GM12878 (cell line): ENCODE measurements at regions not wholly inside any gene's neighbourhood (a gene's known extent, or its start where the extent isn't known, plus 50 kb on each side); places are given as distances from the start of the nearest gene placed in this dataset.

ENCODE experiments used
- ATAC-seq: fragments of 200-7000 bp; cut with Tn5 transposase; 3 replicates; pipeline ENCODE4 v1.9.1; 2020; ENCODE audit warnings: mild to moderate bottlenecking, moderate library complexity
- BruUV-seq: library from RNA; stranded (reverse); fragments of 400-500 nt; replicated peaks from 2 replicates; lab custom pipeline; 2021; lab: Mats Ljungman, UMichigan
- CTCF ChIA-PET: fragments of 300-600 bp; sonication (Branson Sonifier 250); formaldehyde crosslinking; extraction: SDS; loops from one replicate; lab custom pipeline; 2021; ENCODE audit warnings: inconsistent platforms; lab: Yijun Ruan, JAX
- POLR2A ChIA-PET: fragments of 350-600 bp; formaldehyde crosslinking; extraction: SDS; loops from one replicate; lab custom pipeline; 2021; ENCODE audit warnings: inconsistent platforms; lab: Charles Lee
- RAD21 ChIA-PET: fragments of 300-600 bp; sonication (Branson Sonifier 250); formaldehyde crosslinking; loops from one replicate; lab custom pipeline; 2023; ENCODE audit warnings: antibody characterized with exemption; ENCODE audit not compliant: unreplicated experiment; lab: Charles Lee
- SMC1A ChIA-PET: fragments of 300-600 bp; sonication (Branson Sonifier 250); formaldehyde crosslinking; loops from one replicate; lab custom pipeline; 2023; ENCODE audit not compliant: unreplicated experiment, uncharacterized antibody; lab: Charles Lee
- DNase-seq: peaks from one replicate; pipeline ENCODE4 v3.0.0-alpha.2; 2011; ENCODE audit warnings: low read depth, low spot score
- FAIRE-seq: peaks from 3 replicates; lab custom pipeline; 2011; peaks lifted over from hg19 to GRCh38; lab: Jason Lieb, UNC
- H2AFZ ChIP-seq: 2 replicates; pipeline ENCODE4 v1.6.0; 2011; ENCODE audit warnings: low read depth, low read length, control low read depth; ENCODE audit not compliant: control insufficient read depth
- H3K27ac ChIP-seq: 2 replicates; pipeline ENCODE4 v1.5.1; 2011; ENCODE audit warnings: control low read depth; ENCODE audit not compliant: control insufficient read depth, insufficient read depth
- H3K27me3 ChIP-seq, 2 experiments: replicated peaks in 1 of 2; 2 replicates each; pipeline versions ENCODE4 v1.6.0 to v1.6.1; 2011; ENCODE audit warnings: low read length in 1 of 2; ENCODE audit not compliant: control insufficient read depth in 2 of 2, insufficient read depth in 2 of 2
- H3K36me3 ChIP-seq, 2 experiments: 2 replicates each; pipeline ENCODE4 v1.5.1; 2011; ENCODE audit warnings: low read length in 1 of 2; ENCODE audit not compliant: control insufficient read depth in 2 of 2, insufficient read depth in 2 of 2
- H3K4me1 ChIP-seq: 2 replicates; pipeline ENCODE4 v1.6.1; 2011; ENCODE audit warnings: mild to moderate bottlenecking, low read length, moderate library complexity, mixed read lengths; ENCODE audit not compliant: control insufficient read depth, insufficient read depth
- H3K4me2 ChIP-seq: 2 replicates; pipeline ENCODE4 v1.6.0; 2011; ENCODE audit warnings: control low read depth; ENCODE audit not compliant: control insufficient read depth, insufficient read depth
- H3K4me3 ChIP-seq: fragments of 200-600 bp; sonication (generic); 2 replicates; pipeline ENCODE4 v1.5.1; 2016
- H3K79me2 ChIP-seq: 2 replicates; pipeline ENCODE4 v1.6.0; 2011; ENCODE audit warnings: low read length; ENCODE audit not compliant: control insufficient read depth, insufficient read depth
- H3K9ac ChIP-seq: 2 replicates; pipeline ENCODE4 v1.8.0; 2011; ENCODE audit warnings: low read length, control low read depth, mixed read lengths; ENCODE audit not compliant: control insufficient read depth, insufficient read depth
- H3K9me3 ChIP-seq: replicated peaks from 3 replicates; pipeline ENCODE4 v1.5.1; 2011; ENCODE audit warnings: mild to moderate bottlenecking, low read length; ENCODE audit not compliant: control insufficient read depth, insufficient read depth
- H4K20me1 ChIP-seq: 2 replicates; pipeline ENCODE4 v1.6.0; 2011; ENCODE audit not compliant: control insufficient read depth, insufficient read depth
- ATF7 ChIP-seq: fragments of 450-650 bp; IDR thresholded peaks from 2 replicates; pipeline ENCODE4 v1.6.1; 2016; ENCODE audit warnings: low read depth, mild to moderate bottlenecking
- BACH1 ChIP-seq: fragments of 450-650 bp; IDR thresholded peaks from 2 replicates; pipeline ENCODE4 v1.6.1; 2017; ENCODE audit warnings: mild to moderate bottlenecking, borderline replicate concordance
- BRCA1 ChIP-seq: IDR thresholded peaks from 2 replicates; pipeline ENCODE4 v1.6.1; 2011; ENCODE audit warnings: low read depth, low read length, improper control_type of control experiment
- CBX5 ChIP-seq: sonication (generic); IDR thresholded peaks from 2 replicates; pipeline ENCODE4 v1.6.1; 2016; ENCODE audit warnings: low read depth, moderate library complexity, mild to moderate bottlenecking, inconsistent platforms
- DPF2 ChIP-seq: fragments of 450-650 bp; IDR thresholded peaks from 2 replicates; pipeline ENCODE4 v1.6.1; 2017; ENCODE audit warnings: mild to moderate bottlenecking
- MEF2A ChIP-seq: IDR thresholded peaks from 2 replicates; pipeline ENCODE4 v1.6.1; 2011; ENCODE audit warnings: low read depth, mild to moderate bottlenecking, low read length, moderate library complexity; ENCODE audit not compliant: insufficient read depth
- MEF2B ChIP-seq: fragments of 450-650 bp; IDR thresholded peaks from 2 replicates; pipeline ENCODE4 v1.6.1; 2018; ENCODE audit warnings: mild to moderate bottlenecking, moderate library complexity; ENCODE audit not compliant: partially characterized antibody, poor library complexity, severe bottlenecking
- MTA2 ChIP-seq: fragments of 450-650 bp; IDR thresholded peaks from 2 replicates; pipeline ENCODE4 v1.6.1; 2016; ENCODE audit warnings: low read depth, mild to moderate bottlenecking, moderate library complexity
- POLR2AphosphoS5 ChIP-seq: IDR thresholded peaks from 2 replicates; pipeline ENCODE4 v1.6.1; 2011; ENCODE audit warnings: mild to moderate bottlenecking, low read length, inconsistent platforms
- RBBP5 ChIP-seq: fragments of 200-600 bp; sonication (generic); conservative IDR thresholded peaks from 2 replicates; pipeline ENCODE4 v1.6.1; 2016
- RELA ChIP-seq: fragments of 450-650 bp; IDR thresholded peaks from 2 replicates; pipeline ENCODE4 v1.8.0; 2014; ENCODE audit warnings: borderline replicate concordance; ENCODE audit not compliant: partially characterized antibody
- SIX5 ChIP-seq: IDR thresholded peaks from 2 replicates; pipeline ENCODE4 v1.6.1; 2011; ENCODE audit warnings: mild to moderate bottlenecking, low read depth, low read length, moderate library complexity; ENCODE audit not compliant: severe bottlenecking
- SMC3 ChIP-seq: IDR thresholded peaks from 2 replicates; pipeline ENCODE4 v1.6.1; 2011; ENCODE audit warnings: low read length, improper control_type of control experiment, borderline replicate concordance
- SP1 ChIP-seq: IDR thresholded peaks from one replicate; pipeline ENCODE4 v1.6.1; 2011; ENCODE audit warnings: low read depth, low read length
- TAF1 ChIP-seq: IDR thresholded peaks from 2 replicates; pipeline ENCODE4 v1.6.1; 2011; ENCODE audit warnings: mild to moderate bottlenecking, low read depth, low read length, borderline replicate concordance
- TARDBP ChIP-seq: IDR thresholded peaks from 2 replicates; pipeline ENCODE4 v1.6.1; 2016; ENCODE audit warnings: borderline replicate concordance
- TBL1XR1 ChIP-seq: IDR thresholded peaks from 2 replicates; pipeline ENCODE4 v1.6.1; 2012; ENCODE audit warnings: low read depth, low read length, improper control_type of control experiment
- WGBS: methylation state at CpG from one replicate; pipeline ENCODE4 v1.1.6; 2016; ENCODE audit warnings: low lambda C conversion rate; ENCODE audit not compliant: insufficient replicate concordance, insufficient coverage; ENCODE audit errors: missing lambda C conversion rate; 5-methylcytosine and 5-hydroxymethylcytosine counted together
- in situ Hi-C: fragments of 300-500 bp; cut with MboI; formaldehyde crosslinking; loops from 9 replicates; pipeline ENCODE4 v1.14.3; 2018; ENCODE audit warnings: mixed read lengths
- intact Hi-C: fragments of 100-400 bp; cut with micrococcal nuclease; formaldehyde crosslinking; loops from one replicate; pipeline ENCODE4 v1.14.2; 2022; ENCODE audit not compliant: unreplicated experiment
- TF ChIP-seq, protein P1 (sequence below): IDR thresholded peaks from 2 replicates; pipeline ENCODE4 v1.6.1; 2012; ENCODE audit warnings: low read depth, low read length, improper control_type of control experiment
- TF ChIP-seq, protein P2 (sequence below): fragments of 450-650 bp; IDR thresholded peaks from 2 replicates; pipeline ENCODE4 v1.6.1; 2017; ENCODE audit warnings: mild to moderate bottlenecking
- TF ChIP-seq, protein P3 (sequence below): IDR thresholded peaks from 2 replicates; pipeline ENCODE4 v1.6.1; 2011; ENCODE audit warnings: borderline replicate concordance, low read depth, mild to moderate bottlenecking, moderate library complexity, mixed read lengths, low read length; ENCODE audit not compliant: insufficient read depth; ENCODE audit errors: extremely low read length

DNA sequence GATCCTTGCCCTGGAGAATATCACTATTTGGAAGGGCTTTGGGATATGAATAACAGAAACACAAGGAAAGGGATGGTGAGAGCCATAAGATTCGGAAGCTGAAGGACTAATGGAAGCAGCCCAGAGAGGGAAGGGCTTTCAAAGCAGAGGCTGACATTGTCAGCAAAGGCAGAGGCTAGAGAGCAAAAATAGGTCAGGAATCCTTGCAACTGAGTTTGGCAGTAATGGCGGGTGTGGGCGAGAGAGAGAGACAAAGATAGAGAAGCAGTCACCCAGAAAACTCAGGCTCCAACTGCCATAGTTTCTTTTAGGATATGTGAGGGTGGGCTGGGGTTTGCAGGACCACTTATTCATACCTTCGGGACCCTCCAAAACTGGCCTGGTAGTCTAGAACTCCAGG is 248.6 kb downstream of the OPA1 start:
- CTCF ChIA-PET: interaction anchor here (0.9 to 1.6 kb wide), 4 partner anchors 9 to 475 kb away, joined by 3 to 4 read pairs (median 3); no protein-coding TSS in a partner anchor

More for the DNA sequence above, 248.6 kb downstream of the OPA1 start:
- intact Hi-C loops: no loop called here
- ChIA-PET RAD21 (interaction anchor here (0.7 kb wide), 1 partner anchor 10 kb away, joined by 4 read pairs; no protein-coding TSS in a partner anchor), POLR2A (no interaction called here), SMC1A (interaction anchor here (1.1 kb wide), 1 partner anchor 9 kb away, joined by 6 read pairs; no protein-coding TSS in a partner anchor)
- FAIRE-seq (no peak), DNase-seq (no peak), ATAC-seq (no peak)
- 83% methylated on average over 2 of the region's 4 CpGs for WGBS
- no peak for TF ChIP-seq SMC3
- TF ChIP-seq BRCA1: no peak
- no peak for TF ChIP-seq ATF7
- no peak for TF ChIP-seq TARDBP
- TF ChIP-seq CBX5: no peak
- TF ChIP-seq, protein P1, sequence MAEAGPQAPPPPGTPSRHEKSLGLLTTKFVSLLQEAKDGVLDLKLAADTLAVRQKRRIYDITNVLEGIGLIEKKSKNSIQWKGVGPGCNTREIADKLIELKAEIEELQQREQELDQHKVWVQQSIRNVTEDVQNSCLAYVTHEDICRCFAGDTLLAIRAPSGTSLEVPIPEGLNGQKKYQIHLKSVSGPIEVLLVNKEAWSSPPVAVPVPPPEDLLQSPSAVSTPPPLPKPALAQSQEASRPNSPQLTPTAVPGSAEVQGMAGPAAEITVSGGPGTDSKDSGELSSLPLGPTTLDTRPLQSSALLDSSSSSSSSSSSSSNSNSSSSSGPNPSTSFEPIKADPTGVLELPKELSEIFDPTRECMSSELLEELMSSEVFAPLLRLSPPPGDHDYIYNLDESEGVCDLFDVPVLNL: no peak
- TF ChIP-seq DPF2: no peak
- TF ChIP-seq POLR2AphosphoS5: no peak
- TF ChIP-seq MEF2A: no peak
- TF ChIP-seq BACH1: no peak
- no peak for TF ChIP-seq RELA
- TF ChIP-seq TAF1: no peak
- no peak for TF ChIP-seq SP1
- no peak for TF ChIP-seq MEF2B
- TF ChIP-seq MTA2: no peak
- TF ChIP-seq RBBP5: no peak
- TF ChIP-seq, protein P2, sequence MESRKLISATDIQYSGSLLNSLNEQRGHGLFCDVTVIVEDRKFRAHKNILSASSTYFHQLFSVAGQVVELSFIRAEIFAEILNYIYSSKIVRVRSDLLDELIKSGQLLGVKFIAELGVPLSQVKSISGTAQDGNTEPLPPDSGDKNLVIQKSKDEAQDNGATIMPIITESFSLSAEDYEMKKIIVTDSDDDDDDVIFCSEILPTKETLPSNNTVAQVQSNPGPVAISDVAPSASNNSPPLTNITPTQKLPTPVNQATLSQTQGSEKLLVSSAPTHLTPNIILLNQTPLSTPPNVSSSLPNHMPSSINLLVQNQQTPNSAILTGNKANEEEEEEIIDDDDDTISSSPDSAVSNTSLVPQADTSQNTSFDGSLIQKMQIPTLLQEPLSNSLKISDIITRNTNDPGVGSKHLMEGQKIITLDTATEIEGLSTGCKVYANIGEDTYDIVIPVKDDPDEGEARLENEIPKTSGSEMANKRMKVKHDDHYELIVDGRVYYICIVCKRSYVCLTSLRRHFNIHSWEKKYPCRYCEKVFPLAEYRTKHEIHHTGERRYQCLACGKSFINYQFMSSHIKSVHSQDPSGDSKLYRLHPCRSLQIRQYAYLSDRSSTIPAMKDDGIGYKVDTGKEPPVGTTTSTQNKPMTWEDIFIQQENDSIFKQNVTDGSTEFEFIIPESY: no peak
- TF ChIP-seq TBL1XR1: no peak
- TF ChIP-seq, protein P3, sequence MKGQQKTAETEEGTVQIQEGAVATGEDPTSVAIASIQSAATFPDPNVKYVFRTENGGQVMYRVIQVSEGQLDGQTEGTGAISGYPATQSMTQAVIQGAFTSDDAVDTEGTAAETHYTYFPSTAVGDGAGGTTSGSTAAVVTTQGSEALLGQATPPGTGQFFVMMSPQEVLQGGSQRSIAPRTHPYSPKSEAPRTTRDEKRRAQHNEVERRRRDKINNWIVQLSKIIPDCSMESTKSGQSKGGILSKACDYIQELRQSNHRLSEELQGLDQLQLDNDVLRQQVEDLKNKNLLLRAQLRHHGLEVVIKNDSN: no peak
- no peak for TF ChIP-seq SIX5
- no TSS peak for BruUV-seq
- H3K36me3 ChIP-seq: no peaks in the 10 kb centered on the region
- H3K9ac ChIP-seq: no peak overlapping the region
- H3K4me3 ChIP-seq: no peak overlapping the region
- H3K79me2 ChIP-seq: no peaks in the 10 kb centered on the region
- in situ Hi-C loops: no loop called here
- H3K27me3 ChIP-seq: no peaks in the 10 kb centered on the region
- no peak overlapping the region for H3K27ac ChIP-seq
- peaks cover 11% of the 10 kb centered on the region for H3K4me1 ChIP-seq
- peak overlapping the region; percentile 57; the same call in 1 of the 2 replicates for H3K4me2 ChIP-seq
- no peak overlapping the region; the same call in none of the 2 replicates for H2AFZ ChIP-seq
- H3K9me3 ChIP-seq: peaks cover 2% of the 10 kb centered on the region; the same call in 1 of the 3 replicates
- H4K20me1 ChIP-seq: no peaks in the 10 kb centered on the region
